Putamen (tissue), 1 donor: ENCODE measurements at regions not wholly inside any gene's neighbourhood (a gene's known extent, or its start where the extent isn't known, plus 50 kb on each side); places are given as distances from the start of the nearest gene placed in this dataset.
"Not testable (repeated sequence)": the region's sequence is repeated elsewhere in the genome, so short reads cannot be mapped to it uniquely, and the experiment has no call there.

Experiments
- DNase-seq: peaks from one replicate; pipeline ENCODE4 v3.0.0-alpha.2; 2016; ENCODE audit warnings: low spot score

GRCh38 chr13:21882766-21883165, 211.9 kb downstream of the FGF9 start:
- DNase-seq, result no peak

DNA sequence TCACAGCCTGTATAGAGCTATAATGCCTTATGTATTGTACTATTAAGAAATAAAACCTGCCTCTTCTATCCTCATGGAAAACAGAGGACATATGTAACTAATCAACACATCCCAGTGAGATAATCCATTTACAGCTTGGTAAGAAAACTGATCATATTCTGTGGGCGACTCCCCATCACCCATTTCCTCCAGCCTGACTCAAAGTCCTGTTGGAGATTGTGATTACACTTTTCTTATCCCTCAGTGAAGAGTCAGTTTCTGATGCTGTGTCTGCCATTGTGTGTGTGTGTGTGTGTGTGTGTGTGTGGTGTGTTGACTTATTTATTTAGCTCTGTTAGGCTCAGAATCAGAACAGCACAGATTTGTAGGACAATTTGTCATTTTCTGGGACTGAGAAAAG, 212.8 kb downstream of the FGF9 start:
- no peak for DNase-seq

GRCh38 chr13:21884299-21884909, 213.5 kb downstream of the FGF9 start:
- no peak for DNase-seq

GRCh38 chr13:21884965-21885567, 214.2 kb downstream of the FGF9 start:
- no peak for DNase-seq

- DNase-seq, result no peak
These were observed 214.9 kb downstream of the FGF9 start for GRCh38 chr13:21885714-21886224.

- no peak for DNase-seq
These were observed 218.8 kb downstream of the FGF9 start for GRCh38 chr13:21889651-21890050.

DNA sequence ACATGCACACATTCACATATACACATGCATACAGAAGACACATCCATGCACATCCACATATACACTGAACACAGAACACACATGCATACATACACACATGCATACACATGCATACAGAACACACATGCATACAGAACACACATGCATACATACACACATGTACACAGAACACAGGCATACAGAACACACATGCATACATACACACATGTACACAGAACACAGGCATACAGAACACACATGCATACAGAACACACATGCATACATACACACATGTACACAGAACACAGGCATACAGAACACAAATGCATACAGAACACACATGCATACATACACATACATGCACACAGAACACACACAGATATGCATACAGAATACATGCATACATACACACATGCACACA, 219.3 kb downstream of the FGF9 start:
- not testable (repeated sequence) for DNase-seq

DNA sequence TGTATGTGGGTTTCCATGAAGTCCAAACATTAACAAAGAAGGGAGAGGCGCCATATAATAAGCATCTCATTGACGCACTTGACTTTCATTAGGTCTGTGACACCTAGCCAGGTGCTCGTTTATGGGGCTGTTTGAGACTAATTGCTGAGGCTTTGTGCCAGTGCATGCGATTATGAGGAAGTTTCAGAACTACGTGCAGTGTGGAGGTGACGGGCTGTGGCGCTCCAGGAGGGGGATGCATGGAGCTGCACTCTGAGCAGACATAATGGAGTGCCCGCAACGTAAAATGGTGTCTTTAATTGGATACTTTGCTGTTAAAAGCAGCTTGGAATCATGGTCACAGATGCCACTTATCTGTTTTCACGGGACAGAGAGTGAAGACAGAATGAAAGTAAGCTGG, 223.2 kb downstream of the FGF9 start:
- DNase-seq, result no peak

DNA sequence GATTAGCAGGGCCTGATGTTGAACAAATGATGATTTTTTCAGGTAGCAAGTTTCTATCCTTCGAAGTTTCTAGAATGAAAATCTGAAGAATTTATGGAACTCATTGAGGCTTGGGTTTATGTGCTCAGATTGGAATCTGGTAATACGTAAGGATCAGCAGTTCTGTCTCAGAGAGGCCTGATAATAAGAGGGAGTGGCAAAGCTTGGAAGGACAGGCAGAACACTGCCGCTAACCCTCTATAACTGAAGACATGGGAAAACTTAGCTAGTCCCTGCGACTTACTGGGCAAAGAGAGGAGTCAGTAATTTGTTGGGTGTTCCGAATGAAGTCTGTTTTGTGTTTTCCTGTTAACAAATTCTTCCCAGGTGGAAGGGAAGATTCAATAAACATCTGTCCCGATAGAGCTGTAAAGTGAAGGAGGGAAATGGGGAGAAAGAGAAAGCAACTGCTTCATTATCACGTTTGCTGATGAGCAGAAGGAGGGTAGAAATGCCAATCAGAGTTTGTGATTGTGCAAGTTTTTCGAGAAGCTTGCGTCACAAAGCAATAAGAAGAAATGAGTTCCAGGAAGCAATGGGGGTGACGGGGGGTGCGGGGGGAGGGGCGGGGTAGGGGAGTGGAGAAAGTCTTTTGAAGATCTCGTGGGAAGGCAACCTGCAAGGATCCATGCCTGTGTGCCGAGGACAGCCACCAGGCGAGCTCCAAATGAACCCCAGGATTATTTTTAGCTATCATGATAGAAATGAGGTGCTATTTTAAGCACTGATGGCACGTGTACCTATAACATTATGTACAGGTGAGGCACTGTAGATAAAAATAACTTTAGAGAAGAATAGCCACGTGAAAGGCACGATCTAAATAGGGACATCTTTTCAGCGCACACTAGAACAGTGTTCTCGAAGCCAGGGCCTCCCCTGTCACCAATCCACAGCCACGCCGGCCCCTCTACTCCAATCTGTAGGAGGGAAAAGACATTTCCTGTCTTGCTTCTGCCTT, 224.1 kb downstream of the FGF9 start:
- no peak for DNase-seq

DNA sequence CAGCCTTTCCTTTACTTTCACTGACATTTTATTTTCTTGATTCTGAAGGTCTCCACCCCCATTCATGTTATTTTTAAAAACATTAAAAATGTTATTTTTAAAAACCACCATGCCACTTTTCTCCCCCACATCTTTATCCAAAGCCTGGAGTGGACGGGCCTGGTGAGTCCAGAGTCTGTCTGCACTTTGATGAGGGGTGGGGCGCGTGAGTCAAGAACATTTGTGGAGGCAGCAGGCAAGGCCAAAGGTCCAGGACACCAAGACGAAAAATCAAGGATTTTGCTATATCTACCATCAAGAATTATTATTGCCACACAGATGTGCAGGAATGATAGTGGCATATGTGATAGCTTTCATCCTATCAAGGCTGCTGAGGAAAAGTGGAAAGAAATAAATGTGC, 224.9 kb downstream of the FGF9 start:
- no peak for DNase-seq

GRCh38 chr13:21897161-21897560, 226.3 kb downstream of the FGF9 start:
- no peak for DNase-seq

GRCh38 chr13:21898459-21898858, 227.6 kb downstream of the FGF9 start:
- DNase-seq, result no peak

GRCh38 chr13:21898945-21899344, 228.1 kb downstream of the FGF9 start:
- DNase-seq, result peak; percentile 54

DNA sequence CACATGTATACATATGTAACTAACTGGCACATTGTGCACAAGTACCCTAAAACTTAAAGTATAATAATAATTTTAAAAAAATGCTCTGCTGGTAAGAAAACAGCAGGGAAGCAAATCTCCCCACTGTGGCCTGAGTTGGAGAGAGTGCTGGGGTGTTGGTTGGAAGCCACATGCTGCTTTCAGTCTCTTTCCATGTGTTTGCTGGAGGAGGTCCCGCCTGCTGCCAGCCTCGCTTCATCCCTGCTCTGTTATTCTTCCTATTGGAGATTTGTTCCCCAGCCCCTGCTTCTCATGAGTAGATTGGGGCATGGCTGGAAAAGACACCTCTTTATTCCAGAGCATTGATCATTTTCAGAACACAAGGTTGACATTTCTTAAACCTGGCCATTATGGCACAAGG, 230.5 kb downstream of the FGF9 start:
- DNase-seq, result no peak

- no peak for DNase-seq
These were observed 231.2 kb downstream of the FGF9 start for GRCh38 chr13:21901811-21902708.

GRCh38 chr13:21902709-21903098, 231.8 kb downstream of the FGF9 start:
- DNase-seq, result no peak

- DNase-seq, result no peak
These were observed 234.6 kb downstream of the FGF9 start for GRCh38 chr13:21905486-21905885.

- DNase-seq, result no peak
These were observed 238.5 kb downstream of the FGF9 start for GRCh38 chr13:21909331-21909730.

- DNase-seq, result no peak
These were observed 239.7 kb downstream of the FGF9 start for GRCh38 chr13:21910546-21910945.

DNA sequence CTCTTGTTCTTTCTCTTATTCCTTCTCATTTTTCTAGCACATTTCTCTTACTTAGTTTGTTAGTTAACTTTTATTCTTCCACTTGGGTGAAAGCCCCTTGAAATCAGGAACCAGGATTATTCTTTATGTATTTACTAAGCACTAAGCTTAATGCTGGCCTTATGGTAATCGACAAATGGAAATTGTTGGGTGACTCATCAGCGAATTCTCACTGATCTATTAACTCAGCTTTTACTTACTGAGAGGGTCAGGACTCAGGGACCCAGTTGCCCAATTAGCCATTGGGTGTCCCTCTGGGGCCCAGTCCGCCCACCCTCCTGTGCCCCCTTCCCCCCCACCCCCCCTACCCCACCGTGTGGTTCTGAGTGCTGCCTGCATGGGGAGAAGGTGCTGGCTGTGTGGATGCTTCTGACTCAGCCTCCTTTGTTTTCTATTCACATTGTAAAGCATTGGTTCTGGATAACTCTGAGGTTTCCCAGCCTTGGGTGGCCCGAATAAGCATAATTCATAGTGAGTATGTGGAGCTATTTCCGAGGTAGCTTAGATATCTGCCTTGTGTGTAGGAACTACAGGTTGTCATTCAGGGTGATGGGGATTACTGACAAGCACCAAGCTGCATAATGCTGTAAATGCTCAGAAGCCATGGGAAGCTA, 240.9 kb downstream of the FGF9 start:
- no peak for DNase-seq

DNA sequence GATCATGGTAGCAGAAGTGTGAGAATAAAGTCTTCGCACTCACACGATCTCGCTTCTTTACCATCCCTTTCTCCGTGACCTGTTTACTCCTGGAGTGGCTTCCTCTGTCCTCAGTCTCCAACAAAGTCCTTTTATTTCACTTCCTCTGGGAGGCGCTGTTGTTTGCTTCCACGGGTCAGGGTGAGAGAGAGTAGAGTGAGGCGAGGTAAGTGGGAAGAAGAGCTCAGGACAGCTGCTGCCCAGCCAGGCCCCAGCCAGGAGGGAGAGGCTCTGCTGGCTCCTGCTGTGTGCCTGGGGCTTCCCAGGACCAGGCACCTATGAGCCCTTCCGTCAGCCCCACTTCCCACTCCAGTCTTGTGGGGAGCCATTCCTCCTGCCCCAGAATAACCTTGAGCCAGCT, 242.1 kb downstream of the FGF9 start:
- no peak for DNase-seq
